Panc1 (cell line): ENCODE measurements at regions not wholly inside any gene's neighbourhood (a gene's known extent, or its start where the extent isn't known, plus 50 kb on each side); places are given as distances from the start of the nearest gene placed in this dataset.

ENCODE experiments used
- ATAC-seq: fragments of 200-7000 bp; cut with Tn5 transposase; 2 replicates; pipeline ENCODE4 v1.9.1; 2020; ENCODE audit warnings: mild to moderate bottlenecking, moderate library complexity
- BruUV-seq: library from RNA; stranded (reverse); fragments of 400-500 nt; replicated peaks from 2 replicates; lab custom pipeline; 2021; lab: Mats Ljungman, UMichigan
- CTCF ChIA-PET: fragments of 300-600 bp; sonication (Branson Sonifier 250); formaldehyde crosslinking; loops from one replicate; lab custom pipeline; 2022; ENCODE audit warnings: antibody characterized with exemption; lab: Charles Lee
- POLR2A ChIA-PET: fragments of 300-600 bp; sonication (Branson Sonifier 250); formaldehyde crosslinking; loops from one replicate; lab custom pipeline; 2022; ENCODE audit warnings: antibody characterized with exemption; lab: Charles Lee
- DNase-seq: peaks from one replicate; pipeline ENCODE4 v3.0.0-alpha.2; 2010; ENCODE audit warnings: low read depth, low spot score
- H3K27ac ChIP-seq: 2 replicates; pipeline ENCODE4 v1.5.1; 2011; ENCODE audit warnings: mild to moderate bottlenecking, low read length, inconsistent platforms
- H3K27me3 ChIP-seq: fragments of 200-500 bp; sonication (Bioruptor generic); 2 replicates; pipeline ENCODE4 v1.6.0; 2014; ENCODE audit warnings: low read length, inconsistent platforms; ENCODE audit not compliant: control insufficient read depth, insufficient read depth
- H3K36me3 ChIP-seq: fragments of 200-500 bp; sonication (Bioruptor generic); 2 replicates; pipeline ENCODE4 v1.5.1; 2014; ENCODE audit warnings: inconsistent platforms, mild to moderate bottlenecking, low read length, moderate library complexity; ENCODE audit not compliant: control insufficient read depth, insufficient read depth
- H3K4me1 ChIP-seq: 2 replicates; pipeline ENCODE4 v1.5.1; 2011; ENCODE audit warnings: inconsistent platforms, mild to moderate bottlenecking, low read length, moderate library complexity; ENCODE audit not compliant: control insufficient read depth, insufficient read depth
- H3K4me3 ChIP-seq, 2 experiments: 2 replicates each; pipeline ENCODE4 v1.5.1; 2011 to 2012; ENCODE audit warnings: low read depth in 2 of 2, low read length in 2 of 2, mild to moderate bottlenecking in 2 of 2, inconsistent platforms in 1 of 2, moderate library complexity in 1 of 2
- H3K9me3 ChIP-seq: fragments of 200-500 bp; sonication (Bioruptor generic); 2 replicates; pipeline ENCODE4 v1.5.1; 2014; ENCODE audit warnings: low read depth, mild to moderate bottlenecking, inconsistent platforms, low read length, moderate library complexity; ENCODE audit not compliant: control insufficient read depth, insufficient read depth
- POLR2AphosphoS5 ChIP-seq: IDR thresholded peaks from 2 replicates; pipeline ENCODE4 v1.6.1; 2012; ENCODE audit warnings: mild to moderate bottlenecking, low read depth, low read length, moderate library complexity
- SIN3A ChIP-seq: IDR thresholded peaks from 2 replicates; pipeline ENCODE4 v1.6.1; 2012; ENCODE audit warnings: low read depth, mild to moderate bottlenecking, low read length, moderate library complexity, borderline replicate concordance; ENCODE audit not compliant: insufficient read depth
- TCF7L2 ChIP-seq: IDR thresholded peaks from 2 replicates; pipeline ENCODE4 v1.6.1; 2011; ENCODE audit warnings: mild to moderate bottlenecking, low read depth, low read length, inconsistent platforms
- in situ Hi-C: cut with HindIII; loops from 2 replicates; pipeline ENCODE4 v1.10.0; 2016; ENCODE audit warnings: low sequenced_read_pairs, low pct_unique_long_range_greater_than_20kb
- intact Hi-C: fragments of 100-400 bp; cut with micrococcal nuclease; formaldehyde crosslinking; loops from one replicate; pipeline ENCODE4 v1.10.0; 2022; ENCODE audit not compliant: unreplicated experiment
- TF ChIP-seq, protein P1 (sequence below), 2 experiments: IDR thresholded peaks; 2 replicates each; pipeline ENCODE4 v1.6.1; 2011 to 2012; ENCODE audit warnings: low read depth in 2 of 2, control low read depth in 1 of 2, low read length in 1 of 2, mild to moderate bottlenecking in 1 of 2, moderate library complexity in 1 of 2; ENCODE audit not compliant: insufficient read depth in 1 of 2
- TF ChIP-seq, protein P2 (sequence below): fragments of 450-650 bp; IDR thresholded peaks from 2 replicates; pipeline ENCODE4 v1.5.1; 2017; ENCODE audit warnings: mild to moderate bottlenecking

DNA sequence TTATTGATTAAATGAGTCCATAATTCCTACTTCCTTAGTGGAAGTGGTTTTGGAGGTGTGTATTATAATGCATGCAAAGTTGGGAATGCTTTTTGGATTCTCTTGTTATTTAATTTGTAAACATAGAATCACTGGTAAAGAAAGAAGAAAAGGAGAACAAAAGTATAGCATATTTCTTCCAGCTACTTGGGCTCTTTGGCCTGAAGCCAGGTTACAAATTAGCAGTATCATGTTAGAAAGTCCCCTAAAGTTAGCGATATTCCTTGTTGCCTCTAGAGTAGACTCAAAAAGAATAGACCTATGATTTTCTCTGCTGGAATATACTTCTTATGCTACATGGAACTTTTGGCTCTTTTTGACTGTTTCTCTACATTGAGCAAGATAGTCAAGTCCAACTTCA lies 60.6 kb upstream of the CD28 start:
- intact Hi-C loops, result no loop called here
- TF ChIP-seq TCF7L2, result no peak
- TF ChIP-seq SIN3A, result no peak
- TF ChIP-seq, protein P1, sequence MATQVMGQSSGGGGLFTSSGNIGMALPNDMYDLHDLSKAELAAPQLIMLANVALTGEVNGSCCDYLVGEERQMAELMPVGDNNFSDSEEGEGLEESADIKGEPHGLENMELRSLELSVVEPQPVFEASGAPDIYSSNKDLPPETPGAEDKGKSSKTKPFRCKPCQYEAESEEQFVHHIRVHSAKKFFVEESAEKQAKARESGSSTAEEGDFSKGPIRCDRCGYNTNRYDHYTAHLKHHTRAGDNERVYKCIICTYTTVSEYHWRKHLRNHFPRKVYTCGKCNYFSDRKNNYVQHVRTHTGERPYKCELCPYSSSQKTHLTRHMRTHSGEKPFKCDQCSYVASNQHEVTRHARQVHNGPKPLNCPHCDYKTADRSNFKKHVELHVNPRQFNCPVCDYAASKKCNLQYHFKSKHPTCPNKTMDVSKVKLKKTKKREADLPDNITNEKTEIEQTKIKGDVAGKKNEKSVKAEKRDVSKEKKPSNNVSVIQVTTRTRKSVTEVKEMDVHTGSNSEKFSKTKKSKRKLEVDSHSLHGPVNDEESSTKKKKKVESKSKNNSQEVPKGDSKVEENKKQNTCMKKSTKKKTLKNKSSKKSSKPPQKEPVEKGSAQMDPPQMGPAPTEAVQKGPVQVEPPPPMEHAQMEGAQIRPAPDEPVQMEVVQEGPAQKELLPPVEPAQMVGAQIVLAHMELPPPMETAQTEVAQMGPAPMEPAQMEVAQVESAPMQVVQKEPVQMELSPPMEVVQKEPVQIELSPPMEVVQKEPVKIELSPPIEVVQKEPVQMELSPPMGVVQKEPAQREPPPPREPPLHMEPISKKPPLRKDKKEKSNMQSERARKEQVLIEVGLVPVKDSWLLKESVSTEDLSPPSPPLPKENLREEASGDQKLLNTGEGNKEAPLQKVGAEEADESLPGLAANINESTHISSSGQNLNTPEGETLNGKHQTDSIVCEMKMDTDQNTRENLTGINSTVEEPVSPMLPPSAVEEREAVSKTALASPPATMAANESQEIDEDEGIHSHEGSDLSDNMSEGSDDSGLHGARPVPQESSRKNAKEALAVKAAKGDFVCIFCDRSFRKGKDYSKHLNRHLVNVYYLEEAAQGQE (IDR thresholded peaks at IDR 0.05; ENCODE audit: insufficient read depth in 1 of 2, low read depth in 2 of 2, low read length in 1 of 2), result no peak
- TF ChIP-seq POLR2AphosphoS5, result no peak
- TF ChIP-seq, protein P2, sequence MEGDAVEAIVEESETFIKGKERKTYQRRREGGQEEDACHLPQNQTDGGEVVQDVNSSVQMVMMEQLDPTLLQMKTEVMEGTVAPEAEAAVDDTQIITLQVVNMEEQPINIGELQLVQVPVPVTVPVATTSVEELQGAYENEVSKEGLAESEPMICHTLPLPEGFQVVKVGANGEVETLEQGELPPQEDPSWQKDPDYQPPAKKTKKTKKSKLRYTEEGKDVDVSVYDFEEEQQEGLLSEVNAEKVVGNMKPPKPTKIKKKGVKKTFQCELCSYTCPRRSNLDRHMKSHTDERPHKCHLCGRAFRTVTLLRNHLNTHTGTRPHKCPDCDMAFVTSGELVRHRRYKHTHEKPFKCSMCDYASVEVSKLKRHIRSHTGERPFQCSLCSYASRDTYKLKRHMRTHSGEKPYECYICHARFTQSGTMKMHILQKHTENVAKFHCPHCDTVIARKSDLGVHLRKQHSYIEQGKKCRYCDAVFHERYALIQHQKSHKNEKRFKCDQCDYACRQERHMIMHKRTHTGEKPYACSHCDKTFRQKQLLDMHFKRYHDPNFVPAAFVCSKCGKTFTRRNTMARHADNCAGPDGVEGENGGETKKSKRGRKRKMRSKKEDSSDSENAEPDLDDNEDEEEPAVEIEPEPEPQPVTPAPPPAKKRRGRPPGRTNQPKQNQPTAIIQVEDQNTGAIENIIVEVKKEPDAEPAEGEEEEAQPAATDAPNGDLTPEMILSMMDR, result no peak

DNA sequence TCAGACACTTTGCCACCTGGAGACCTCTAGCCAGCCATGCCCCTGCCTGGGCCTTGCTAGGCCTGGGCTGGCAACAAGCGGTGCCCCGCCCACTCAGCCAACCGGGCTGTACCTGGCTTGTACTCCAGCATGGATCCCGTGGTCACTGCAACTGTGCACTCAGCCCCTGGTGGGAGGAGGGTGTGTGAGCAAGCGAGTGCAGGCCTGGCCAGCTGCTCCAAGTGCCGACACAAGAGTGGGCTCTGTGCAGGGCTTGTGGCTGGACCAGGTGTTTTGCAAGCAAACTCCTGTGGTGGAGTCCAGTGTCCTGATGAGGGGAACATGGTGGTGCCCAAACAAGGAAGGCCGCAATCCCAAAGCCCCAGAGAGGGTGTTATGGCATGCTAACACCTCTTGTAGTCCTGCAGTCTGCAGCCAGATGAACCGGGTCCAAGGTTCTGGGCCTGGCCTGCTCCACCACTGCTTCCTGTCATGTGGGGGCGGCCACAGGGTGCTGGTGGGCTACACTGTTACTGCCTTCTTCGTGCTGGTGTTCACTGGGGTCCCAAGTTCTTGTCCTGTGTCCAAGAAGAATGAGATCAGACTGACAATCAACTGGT lies 60.1 kb upstream of the CD28 start:
- Histone ChIP-seq H3K4me1 (peaks cover 14% of the 10 kb centered on the region; the same call in 1 of the 2 replicates), H3K27me3 (no peaks in the 10 kb centered on the region), H3K4me3 (no peak overlapping the region), H3K9me3 (no peaks in the 10 kb centered on the region), H3K27ac (no peak overlapping the region), H3K36me3 (no peaks in the 10 kb centered on the region)
- CTCF ChIA-PET, result no interaction called here
- intact Hi-C loops, result no loop called here
- ATAC-seq (peak; percentile 71), DNase-seq (no peak)
- POLR2A ChIA-PET, result no interaction called here
- in situ Hi-C loops, result no loop called here
- BruUV-seq, result no TSS peak
- no peak for TF ChIP-seq POLR2AphosphoS5
- no peak for TF ChIP-seq TCF7L2
- TF ChIP-seq SIN3A, result no peak
- TF ChIP-seq, protein P1 (IDR thresholded peaks at IDR 0.05; ENCODE audit: insufficient read depth in 1 of 2, low read depth in 2 of 2, low read length in 1 of 2), result no peak
- TF ChIP-seq, protein P2, result no peak

More for the DNA sequence above, 60.6 kb upstream of the CD28 start:
- H3K27me3 ChIP-seq, result no peaks in the 10 kb centered on the region
- no peak overlapping the region for H3K27ac ChIP-seq
- H3K4me3 ChIP-seq, result no peak overlapping the region
- no peaks in the 10 kb centered on the region for H3K9me3 ChIP-seq
- POLR2A ChIA-PET, result no interaction called here
- no peaks in the 10 kb centered on the region for H3K36me3 ChIP-seq
- BruUV-seq, result no TSS peak
- peaks cover 11% of the 10 kb centered on the region; the same call in 1 of the 2 replicates for H3K4me1 ChIP-seq
- no peak; the same call in 1 of the 2 replicates for ATAC-seq
- DNase-seq, result no peak
- in situ Hi-C loops, result no loop called here
- CTCF ChIA-PET, result no interaction called here
